Activated CD8-positive, alpha-beta T cell treated with anti-CD3 and anti-CD28 coated beads for 36 hours (primary cell): ENCODE measurements at regions not wholly inside any gene's neighbourhood (a gene's known extent, or its start where the extent isn't known, plus 50 kb on each side); places are given as distances from the start of the nearest gene placed in this dataset.

Experiments used
- ATAC-seq: fragments of 200-7000 bp; cut with Tn5 transposase; one replicate; pipeline ENCODE4 v1.10.0; 2021; ENCODE audit warnings: mild to moderate bottlenecking, moderate library complexity
- CTCF ChIA-PET: fragments of 350-600 bp; sonication (Branson Sonifier 250); formaldehyde crosslinking; loops from one replicate; lab custom pipeline; 2021; ENCODE audit warnings: antibody characterized with exemption; lab: Charles Lee
- POLR2A ChIA-PET: fragments of 350-600 bp; sonication (Branson Sonifier 250); formaldehyde crosslinking; loops from one replicate; lab custom pipeline; 2021; ENCODE audit warnings: antibody characterized with exemption; lab: Charles Lee
- DNase-seq: peaks from one replicate; pipeline ENCODE4 v3.0.0-alpha.2; 2020
- H3K27ac Mint-ChIP-seq: one replicate; pipeline ENCODE4 v1.8.0; 2021; ENCODE audit warnings: mild to moderate bottlenecking, mixed read lengths
- H3K27me3 Mint-ChIP-seq: one replicate; pipeline ENCODE4 v1.8.0; 2021; ENCODE audit warnings: mixed read lengths
- H3K36me3 Mint-ChIP-seq: one replicate; pipeline ENCODE4 v1.8.0; 2021; ENCODE audit warnings: low read depth, mixed read lengths
- H3K4me1 Mint-ChIP-seq: one replicate; pipeline ENCODE4 v1.8.0; 2021; ENCODE audit warnings: low read depth, mixed read lengths
- H3K4me3 Mint-ChIP-seq: one replicate; pipeline ENCODE4 v1.8.0; 2021; ENCODE audit warnings: mild to moderate bottlenecking, moderate library complexity, mixed read lengths
- H3K9me3 Mint-ChIP-seq: one replicate; pipeline ENCODE4 v1.8.0; 2021; ENCODE audit warnings: mixed read lengths
- CTCF ChIP-seq: fragments of 200-600 bp; IDR thresholded peaks from one replicate; pipeline ENCODE4 v1.8.0; 2022; ENCODE audit warnings: antibody characterized with exemption, mild to moderate bottlenecking
- intact Hi-C: fragments of 100-400 bp; cut with micrococcal nuclease; formaldehyde crosslinking; loops from one replicate; pipeline ENCODE4 v1.10.0; 2022

- peaks cover 7% of the 10 kb centered on the region for H3K27me3 Mint-ChIP-seq
- TF ChIP-seq CTCF = no peak
- no peak for ATAC-seq
- ChIA-PET CTCF (interaction anchor here (0.6 to 3.9 kb wide), 73 partner anchors 10 to 1042 kb away, joined by 3 to 41 read pairs (median 4); partner anchors contain the start of genes SLC38A1 and SLC38A2), POLR2A (interaction anchor here (0.7 to 1.5 kb wide), 6 partner anchors 12 to 555 kb away, joined by 3 read pairs; no protein-coding TSS in a partner anchor)
- no peaks in the 10 kb centered on the region for H3K9me3 Mint-ChIP-seq
- intact Hi-C loops = no loop called here
- H3K36me3 Mint-ChIP-seq = no peaks in the 10 kb centered on the region
- DNase-seq = no peak
- H3K4me3 Mint-ChIP-seq = no peak overlapping the region
- H3K4me1 Mint-ChIP-seq = peaks cover 5% of the 10 kb centered on the region
- no peak overlapping the region for H3K27ac Mint-ChIP-seq
Measured at GRCh38 chr12:46124132-46124847, 133.9 kb upstream of the SCAF11 start.

- CTCF ChIA-PET = interaction anchor here (3.3 kb wide), 1 partner anchor 13 kb away, joined by 16 read pairs; no protein-coding TSS in a partner anchor
- intact Hi-C loops = no loop called here
- POLR2A ChIA-PET = no interaction called here
Measured at GRCh38 chr12:46112364-46112763, 122.0 kb upstream of the SCAF11 start.

GRCh38 chr12:46111715-46112114, 121.3 kb upstream of the SCAF11 start:
- CTCF ChIA-PET = interaction anchor here (3.3 kb wide), 1 partner anchor 13 kb away, joined by 16 read pairs; no protein-coding TSS in a partner anchor

More at GRCh38 chr12:46112364-46112763, 122.0 kb upstream of the SCAF11 start:
- no peak overlapping the region for H3K27ac Mint-ChIP-seq
- DNase-seq (no peak), ATAC-seq (no peak)
- H3K9me3 Mint-ChIP-seq = peaks cover 6% of the 10 kb centered on the region
- H3K36me3 Mint-ChIP-seq = no peaks in the 10 kb centered on the region
- peaks cover 5% of the 10 kb centered on the region for H3K27me3 Mint-ChIP-seq
- H3K4me1 Mint-ChIP-seq = no peaks in the 10 kb centered on the region
- no peak overlapping the region for H3K4me3 Mint-ChIP-seq
- no peak for TF ChIP-seq CTCF

GRCh38 chr12:46110928-46111699, 120.7 kb upstream of the SCAF11 start:
- no peak overlapping the region for H3K27ac Mint-ChIP-seq
- peaks cover 6% of the 10 kb centered on the region for H3K9me3 Mint-ChIP-seq
- peaks cover 5% of the 10 kb centered on the region for H3K27me3 Mint-ChIP-seq
- ATAC-seq = no peak
- no peak for DNase-seq
- TF ChIP-seq CTCF = no peak
- H3K4me1 Mint-ChIP-seq = no peaks in the 10 kb centered on the region
- no peaks in the 10 kb centered on the region for H3K36me3 Mint-ChIP-seq
- no peak overlapping the region for H3K4me3 Mint-ChIP-seq
- CTCF ChIA-PET = interaction anchor here (3.3 kb wide), 1 partner anchor 14 kb away, joined by 16 read pairs; no protein-coding TSS in a partner anchor
- intact Hi-C loops = no loop called here
- POLR2A ChIA-PET = no interaction called here

More at GRCh38 chr12:46111715-46112114, 121.3 kb upstream of the SCAF11 start:
- H3K27me3 Mint-ChIP-seq = peaks cover 5% of the 10 kb centered on the region
- intact Hi-C loops = no loop called here
- POLR2A ChIA-PET = no interaction called here
- H3K36me3 Mint-ChIP-seq = no peaks in the 10 kb centered on the region
- H3K9me3 Mint-ChIP-seq = peaks cover 6% of the 10 kb centered on the region
- no peak overlapping the region for H3K27ac Mint-ChIP-seq
- ATAC-seq = no peak
- no peak overlapping the region for H3K4me3 Mint-ChIP-seq
- no peak for TF ChIP-seq CTCF
- no peaks in the 10 kb centered on the region for H3K4me1 Mint-ChIP-seq
- DNase-seq = no peak
